ENCODE measurements at regions not wholly inside any gene's neighbourhood (a gene's known extent, or its start where the extent isn't known, plus 50 kb on each side); places are given as distances from the start of the nearest gene placed in this dataset.

GRCh38 chr14:100972118-100972897 is 68.8 kb upstream of the RTL1 start:
- TF ChIP-seq EZH2 (IDR thresholded peaks at IDR 0.05; ENCODE audit: borderline replicate concordance, low read depth, low read length, poor library complexity, severe bottlenecking) (no peak), CTCF (conservative IDR thresholded peaks at IDR 0.05; ENCODE audit: low read depth, low read length) (no peak)

Data from A673 (cell line).